ENCODE measurements at regions not wholly inside any gene's neighbourhood (a gene's known extent, or its start where the extent isn't known, plus 50 kb on each side); places are given as distances from the start of the nearest gene placed in this dataset.

GRCh38 chr6:5943591-5943990 lies 63.1 kb downstream of the NRN1 start:
- TF ChIP-seq CTCF (IDR thresholded peaks at IDR 0.05; ENCODE audit: poor library complexity) (no peak), EZH2phosphoT487 (IDR thresholded peaks at IDR 0.05; ENCODE audit: low read depth, severe bottlenecking, unreplicated experiment) (no peak), EZH2 (IDR thresholded peaks at IDR 0.05; ENCODE audit: borderline replicate concordance) (no peak)
